ENCODE measurements at regions not wholly inside any gene's neighbourhood (a gene's known extent, or its start where the extent isn't known, plus 50 kb on each side); places are given as distances from the start of the nearest gene placed in this dataset.

DNA sequence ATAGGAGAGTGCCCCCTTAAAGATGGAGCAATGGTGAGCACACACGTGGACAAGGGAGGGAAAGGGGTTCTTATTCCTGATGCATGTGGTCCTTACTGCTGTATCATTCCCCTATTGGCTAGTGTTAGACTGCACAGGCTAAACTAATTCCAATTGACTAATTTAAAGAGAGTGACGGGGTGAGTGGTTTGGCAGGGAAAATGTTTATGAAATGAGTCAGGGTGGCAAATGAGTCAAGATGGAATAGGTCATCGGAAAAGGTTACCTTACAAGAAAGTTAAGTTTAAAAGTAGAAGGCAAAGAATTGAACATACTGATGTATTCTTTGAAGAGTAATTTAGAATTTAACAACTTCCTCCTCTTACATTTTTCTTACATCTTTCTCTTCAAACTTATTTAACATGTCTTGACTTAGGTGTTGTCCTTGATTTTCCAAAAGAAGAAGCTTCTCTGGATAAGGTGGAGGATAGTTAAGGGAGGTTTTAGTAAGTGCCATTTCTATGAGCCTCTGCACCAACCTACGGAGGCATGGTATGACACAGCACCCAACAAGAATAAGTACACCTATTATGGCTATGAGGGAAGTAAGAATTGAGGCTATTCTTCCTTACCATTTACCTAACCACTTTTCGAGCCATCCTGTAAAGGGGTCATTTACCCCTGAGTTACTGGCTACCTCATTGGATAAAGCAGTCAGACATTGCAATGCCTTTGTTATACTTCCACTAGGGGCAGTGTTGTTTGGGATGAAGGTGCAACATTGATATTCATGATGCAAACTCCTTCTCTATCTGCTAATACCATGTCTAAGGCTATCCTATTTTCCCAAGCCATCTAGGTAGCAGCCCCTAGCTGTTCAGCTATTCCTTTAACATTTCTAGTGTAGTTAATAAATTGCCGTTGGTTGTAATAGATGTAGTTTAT, 1345.8 kb upstream of the LRRTM1 start:
- no peak overlapping the region for H3K27ac ChIP-seq
- TF ChIP-seq, protein P1, sequence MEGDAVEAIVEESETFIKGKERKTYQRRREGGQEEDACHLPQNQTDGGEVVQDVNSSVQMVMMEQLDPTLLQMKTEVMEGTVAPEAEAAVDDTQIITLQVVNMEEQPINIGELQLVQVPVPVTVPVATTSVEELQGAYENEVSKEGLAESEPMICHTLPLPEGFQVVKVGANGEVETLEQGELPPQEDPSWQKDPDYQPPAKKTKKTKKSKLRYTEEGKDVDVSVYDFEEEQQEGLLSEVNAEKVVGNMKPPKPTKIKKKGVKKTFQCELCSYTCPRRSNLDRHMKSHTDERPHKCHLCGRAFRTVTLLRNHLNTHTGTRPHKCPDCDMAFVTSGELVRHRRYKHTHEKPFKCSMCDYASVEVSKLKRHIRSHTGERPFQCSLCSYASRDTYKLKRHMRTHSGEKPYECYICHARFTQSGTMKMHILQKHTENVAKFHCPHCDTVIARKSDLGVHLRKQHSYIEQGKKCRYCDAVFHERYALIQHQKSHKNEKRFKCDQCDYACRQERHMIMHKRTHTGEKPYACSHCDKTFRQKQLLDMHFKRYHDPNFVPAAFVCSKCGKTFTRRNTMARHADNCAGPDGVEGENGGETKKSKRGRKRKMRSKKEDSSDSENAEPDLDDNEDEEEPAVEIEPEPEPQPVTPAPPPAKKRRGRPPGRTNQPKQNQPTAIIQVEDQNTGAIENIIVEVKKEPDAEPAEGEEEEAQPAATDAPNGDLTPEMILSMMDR (IDR thresholded peaks at IDR 0.05), result peak; percentile 55
- no peak for TF ChIP-seq ZFX (IDR thresholded peaks at IDR 0.05; ENCODE audit: borderline replicate concordance)

DNA sequence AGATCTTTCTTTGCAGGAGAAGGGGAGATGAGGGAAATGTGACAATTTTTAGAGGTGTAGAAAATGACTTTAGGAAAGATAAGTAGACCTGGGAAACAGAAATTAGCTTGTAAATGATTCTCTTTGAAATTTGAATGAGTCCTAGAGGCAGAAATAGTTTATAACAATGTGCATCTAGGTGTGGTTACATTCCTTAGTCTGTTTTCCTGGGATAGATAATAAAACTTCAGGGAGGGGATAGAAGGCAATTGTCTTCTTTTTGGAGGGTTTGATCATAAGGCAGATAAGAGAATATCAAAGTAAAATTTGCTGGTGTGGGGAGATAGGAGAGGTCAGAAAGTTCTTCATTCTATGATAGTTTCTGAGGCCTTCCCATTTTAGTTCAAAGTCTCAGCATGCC, 1344.3 kb upstream of the LRRTM1 start:
- no peak overlapping the region for H3K27ac ChIP-seq
- TF ChIP-seq, protein P1 (IDR thresholded peaks at IDR 0.05), result no peak
- TF ChIP-seq ZFX (IDR thresholded peaks at IDR 0.05; ENCODE audit: borderline replicate concordance), result no peak

DNA sequence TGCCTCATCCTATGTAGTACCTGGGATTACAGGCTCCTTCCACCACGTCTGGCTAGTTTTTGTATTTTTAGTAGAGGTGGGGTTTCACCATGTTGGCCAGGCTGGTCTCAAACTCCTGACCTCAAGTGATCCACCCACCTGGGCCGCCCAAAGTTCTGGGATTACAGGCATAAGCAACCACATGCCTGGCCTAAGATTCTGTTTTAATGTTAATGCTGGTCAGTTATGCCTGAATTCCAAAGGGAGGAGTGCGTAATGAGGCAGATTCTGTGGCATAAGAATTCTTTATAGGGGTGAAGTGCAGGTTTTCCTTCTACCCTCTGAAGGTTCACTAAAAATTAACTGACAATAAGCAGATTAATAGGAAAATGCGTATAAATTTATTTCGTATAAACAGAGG, 1343.8 kb upstream of the LRRTM1 start:
- no peak overlapping the region for H3K27ac ChIP-seq
- TF ChIP-seq, protein P1 (IDR thresholded peaks at IDR 0.05), result no peak

DNA sequence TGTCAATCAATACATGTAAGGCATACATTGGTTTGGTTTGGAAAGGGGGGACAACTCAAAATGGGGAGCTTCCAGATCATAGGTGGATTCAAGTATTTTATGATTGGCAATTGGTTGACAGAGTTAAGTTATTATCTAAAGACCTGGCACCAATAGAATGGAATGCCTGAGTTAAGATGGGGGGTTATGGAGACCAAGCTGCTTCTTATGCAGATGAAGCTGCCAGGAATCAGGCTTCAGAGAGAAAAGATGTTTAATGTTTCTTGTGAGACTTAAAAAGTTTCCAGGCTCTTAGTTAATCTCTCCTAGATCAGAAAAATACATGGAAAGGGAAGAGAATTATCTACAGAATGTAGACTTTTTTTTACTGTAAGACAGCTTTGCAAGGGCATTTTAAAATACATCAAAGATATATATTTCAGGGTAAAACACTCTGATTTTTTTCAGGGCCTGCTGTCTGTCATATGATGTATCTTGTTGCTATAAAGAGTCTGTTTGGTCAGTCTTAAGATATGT, 1343.2 kb upstream of the LRRTM1 start:
- H3K27ac ChIP-seq, result no peak overlapping the region

DNA sequence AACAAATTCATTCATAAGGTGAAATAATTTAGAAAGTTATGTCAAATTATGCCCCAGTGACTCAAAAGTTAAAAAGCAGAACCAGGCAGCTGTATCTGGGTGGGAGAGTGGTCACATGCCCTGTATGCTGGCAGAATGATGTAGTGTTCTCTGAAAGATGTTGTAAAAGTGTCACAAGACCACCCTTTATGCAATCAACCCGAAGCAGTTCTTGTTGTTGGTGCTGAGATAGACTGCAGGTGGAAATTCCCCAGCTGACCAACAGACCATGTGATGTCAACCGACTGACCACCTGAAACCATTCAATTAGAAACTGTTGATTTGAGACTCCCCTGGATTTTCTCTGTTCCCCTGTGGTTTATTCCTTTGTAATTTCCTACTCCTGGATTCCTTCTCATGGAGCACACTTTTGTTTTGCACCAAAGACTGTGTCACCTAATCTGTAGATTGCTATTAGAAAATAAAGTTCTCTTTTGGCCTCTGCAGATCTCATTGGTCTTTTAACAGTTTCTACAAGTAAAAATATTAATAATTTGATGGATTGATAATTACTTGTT, 1341.3 kb upstream of the LRRTM1 start:
- no peak for TF ChIP-seq ZFX (IDR thresholded peaks at IDR 0.05; ENCODE audit: borderline replicate concordance)
- TF ChIP-seq, protein P1 (IDR thresholded peaks at IDR 0.05), result no peak
- no peak overlapping the region for H3K27ac ChIP-seq

More for the DNA sequence above, 1343.2 kb upstream of the LRRTM1 start:
- no peak for TF ChIP-seq ZFX (IDR thresholded peaks at IDR 0.05; ENCODE audit: borderline replicate concordance)
- TF ChIP-seq, protein P1 (IDR thresholded peaks at IDR 0.05), result no peak

DNA sequence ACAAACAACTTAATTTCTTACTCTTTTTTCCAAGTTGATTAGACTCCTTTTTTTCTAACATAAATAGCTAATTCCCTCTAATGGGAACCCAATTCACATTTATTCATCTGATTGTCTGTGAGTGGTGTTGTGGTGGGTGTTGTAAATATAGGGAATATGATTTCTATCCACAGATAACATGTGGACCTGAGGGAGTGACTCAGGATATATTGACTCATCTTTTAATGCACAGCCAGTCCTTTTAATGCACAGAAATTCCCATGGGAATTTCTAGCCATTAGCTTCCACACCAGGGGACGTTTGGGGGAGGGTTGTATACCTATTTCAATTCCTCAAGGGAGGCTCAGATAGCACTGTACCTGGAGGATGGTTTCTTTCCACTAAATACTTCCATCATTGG, 1339.6 kb upstream of the LRRTM1 start:
- TF ChIP-seq, protein P1 (IDR thresholded peaks at IDR 0.05), result no peak
- no peak for TF ChIP-seq ZFX (IDR thresholded peaks at IDR 0.05; ENCODE audit: borderline replicate concordance)
- H3K27ac ChIP-seq, result no peak overlapping the region

DNA sequence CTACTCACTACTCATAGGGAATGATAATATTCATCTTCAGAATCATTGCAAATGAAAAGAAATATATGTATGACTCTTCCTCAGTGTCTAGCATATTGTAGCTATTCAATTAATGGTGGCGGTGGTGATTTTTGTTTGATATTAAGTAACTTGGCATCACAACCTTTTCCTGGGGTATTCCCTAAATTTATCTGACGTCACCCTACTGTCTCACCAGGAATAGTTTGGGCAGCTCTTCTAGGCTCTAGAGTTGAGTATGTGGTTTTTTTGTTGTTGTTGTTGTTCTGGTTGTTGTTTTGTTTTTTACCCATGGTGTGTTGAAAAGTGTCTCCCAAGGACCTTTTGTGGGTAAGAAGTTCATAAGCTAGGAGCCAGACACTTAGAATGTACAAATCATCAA, 1320.3 kb upstream of the LRRTM1 start:
- H3K27ac ChIP-seq, result no peak overlapping the region
- TF ChIP-seq ZFX (IDR thresholded peaks at IDR 0.05; ENCODE audit: borderline replicate concordance), result no peak
- TF ChIP-seq, protein P1 (IDR thresholded peaks at IDR 0.05), result no peak

Measured in 22Rv1 (cell line).